WTC11 (cell line): ENCODE measurements at regions not wholly inside any gene's neighbourhood (a gene's known extent, or its start where the extent isn't known, plus 50 kb on each side); places are given as distances from the start of the nearest gene placed in this dataset.

ENCODE experiments used
- ATAC-seq: fragments of 200-7000 bp; cut with Tn5 transposase; 2 replicates; pipeline ENCODE4 v1.10.0; 2021; ENCODE audit warnings: mild to moderate bottlenecking, moderate library complexity
- CTCF ChIA-PET: fragments of 300-600 bp; sonication (Branson Sonifier 250); formaldehyde crosslinking; loops from one replicate; lab custom pipeline; 2021; ENCODE audit warnings: antibody characterized with exemption; lab: Charles Lee
- POLR2A ChIA-PET: fragments of 350-600 bp; sonication (Branson Sonifier 250); formaldehyde crosslinking; loops from one replicate; lab custom pipeline; 2021; ENCODE audit warnings: antibody characterized with exemption; lab: Charles Lee
- DNase-seq: peaks from one replicate; pipeline ENCODE4 v3.0.0; 2021; ENCODE audit warnings: low spot score
- H3K27ac Mint-ChIP-seq: 2 replicates; pipeline ENCODE4 v1.8.0; 2021; ENCODE audit warnings: mixed read lengths
- H3K27me3 Mint-ChIP-seq: 2 replicates; pipeline ENCODE4 v1.8.0; 2021; ENCODE audit warnings: low read depth, mild to moderate bottlenecking, moderate library complexity, mixed read lengths
- H3K36me3 Mint-ChIP-seq: 2 replicates; pipeline ENCODE4 v1.8.0; 2021; ENCODE audit warnings: mixed read lengths
- H3K4me1 Mint-ChIP-seq: 2 replicates; pipeline ENCODE4 v1.8.0; 2022; ENCODE audit warnings: mixed read lengths
- H3K4me3 Mint-ChIP-seq: 2 replicates; pipeline ENCODE4 v1.8.0; 2021; ENCODE audit warnings: mild to moderate bottlenecking, moderate library complexity, mixed read lengths
- H3K9me3 Mint-ChIP-seq: 2 replicates; pipeline ENCODE4 v1.8.0; 2021; ENCODE audit warnings: mixed read lengths
- CBFB ChIP-seq: sonication (generic); formaldehyde crosslinking; IDR thresholded peaks from 2 replicates; pipeline ENCODE4 v1.8.1; 2022; ENCODE audit warnings: mild to moderate bottlenecking, low read depth, missing genetic modification reagents
- ELF4 ChIP-seq: sonication (generic); formaldehyde crosslinking; IDR thresholded peaks from 2 replicates; pipeline ENCODE4 v1.8.1; 2022; ENCODE audit warnings: low read depth, mild to moderate bottlenecking, moderate library complexity, missing genetic modification reagents
- ETV6 ChIP-seq: sonication (generic); formaldehyde crosslinking; IDR thresholded peaks from 2 replicates; pipeline ENCODE4 v1.8.1; 2022; ENCODE audit warnings: mild to moderate bottlenecking, missing genetic modification reagents
- FOXJ3 ChIP-seq: sonication (generic); formaldehyde crosslinking; IDR thresholded peaks from 2 replicates; pipeline ENCODE4 v1.9.0; 2021; ENCODE audit warnings: missing genetic modification reagents, mild to moderate bottlenecking, borderline replicate concordance
- FOXK1 ChIP-seq: sonication (generic); formaldehyde crosslinking; IDR thresholded peaks from 2 replicates; pipeline ENCODE4 v1.8.0; 2022; ENCODE audit warnings: mild to moderate bottlenecking, moderate library complexity, missing genetic modification reagents
- GABPB1 ChIP-seq: sonication (generic); formaldehyde crosslinking; IDR thresholded peaks from 2 replicates; pipeline ENCODE4 v1.8.1; 2023; ENCODE audit warnings: mild to moderate bottlenecking, missing genetic modification reagents
- MYBL2 ChIP-seq: sonication (generic); formaldehyde crosslinking; IDR thresholded peaks from 2 replicates; pipeline ENCODE4 v1.8.1; 2023; ENCODE audit warnings: mild to moderate bottlenecking, moderate library complexity, missing genetic modification reagents
- NFATC4 ChIP-seq: fragments of 250-450 bp; sonication (Bioruptor Pico); IDR thresholded peaks from 2 replicates; pipeline ENCODE4 v1.9.0; 2021; ENCODE audit warnings: mild to moderate bottlenecking
- NR1H2 ChIP-seq: sonication (generic); formaldehyde crosslinking; IDR thresholded peaks from 2 replicates; pipeline ENCODE4 v1.9.0; 2021; ENCODE audit warnings: mild to moderate bottlenecking, moderate library complexity, missing genetic modification reagents
- NR2C2 ChIP-seq: sonication (generic); formaldehyde crosslinking; IDR thresholded peaks from 2 replicates; pipeline ENCODE4 v1.8.0; 2022; ENCODE audit warnings: mild to moderate bottlenecking, missing genetic modification reagents
- RORB ChIP-seq: fragments of 250-450 bp; sonication (Bioruptor Pico); IDR thresholded peaks from 2 replicates; pipeline ENCODE4 v1.9.0; 2021; ENCODE audit warnings: mild to moderate bottlenecking
- SMAD4 ChIP-seq: sonication (generic); formaldehyde crosslinking; IDR thresholded peaks from 2 replicates; pipeline ENCODE4 v1.8.0; 2022; ENCODE audit warnings: mild to moderate bottlenecking, missing genetic modification reagents
- TCF7 ChIP-seq: sonication (generic); formaldehyde crosslinking; IDR thresholded peaks from 2 replicates; pipeline ENCODE4 v1.8.0; 2022; ENCODE audit warnings: mild to moderate bottlenecking, low read depth, missing genetic modification reagents, moderate library complexity
- TEAD1 ChIP-seq: sonication (generic); formaldehyde crosslinking; IDR thresholded peaks from 2 replicates; pipeline ENCODE4 v1.8.0; 2022; ENCODE audit warnings: mild to moderate bottlenecking, missing genetic modification reagents
- ZNF263 ChIP-seq: sonication (generic); formaldehyde crosslinking; IDR thresholded peaks from 2 replicates; pipeline ENCODE4 v1.8.1; 2022; ENCODE audit warnings: low read depth, mild to moderate bottlenecking, moderate library complexity, missing genetic modification reagents
- ZNF317 ChIP-seq: sonication (generic); formaldehyde crosslinking; IDR thresholded peaks from 2 replicates; pipeline ENCODE4 v1.8.1; 2023; ENCODE audit warnings: low read depth, mild to moderate bottlenecking, moderate library complexity, missing genetic modification reagents, borderline replicate concordance
- ZNF671 ChIP-seq: fragments of 250-450 bp; sonication (Bioruptor Pico); IDR thresholded peaks from 2 replicates; pipeline ENCODE4 v1.8.0; 2021; ENCODE audit warnings: mild to moderate bottlenecking
- TF ChIP-seq, protein P1 (sequence below): sonication (generic); formaldehyde crosslinking; IDR thresholded peaks from 2 replicates; pipeline ENCODE4 v1.8.0; 2023; ENCODE audit warnings: mild to moderate bottlenecking, missing genetic modification reagents
- TF ChIP-seq, protein P2 (sequence below): sonication (generic); formaldehyde crosslinking; IDR thresholded peaks from 2 replicates; pipeline ENCODE4 v1.8.0; 2022; ENCODE audit warnings: mild to moderate bottlenecking, missing genetic modification reagents
- TF ChIP-seq, protein P3 (sequence below): fragments of 200-600 bp; IDR thresholded peaks from 2 replicates; pipeline ENCODE4 v1.8.0; 2022; ENCODE audit warnings: antibody characterized with exemption
- TF ChIP-seq, protein P4 (sequence below): sonication (generic); formaldehyde crosslinking; IDR thresholded peaks from 2 replicates; pipeline ENCODE4 v1.8.1; 2023; ENCODE audit warnings: mild to moderate bottlenecking, missing genetic modification reagents

DNA sequence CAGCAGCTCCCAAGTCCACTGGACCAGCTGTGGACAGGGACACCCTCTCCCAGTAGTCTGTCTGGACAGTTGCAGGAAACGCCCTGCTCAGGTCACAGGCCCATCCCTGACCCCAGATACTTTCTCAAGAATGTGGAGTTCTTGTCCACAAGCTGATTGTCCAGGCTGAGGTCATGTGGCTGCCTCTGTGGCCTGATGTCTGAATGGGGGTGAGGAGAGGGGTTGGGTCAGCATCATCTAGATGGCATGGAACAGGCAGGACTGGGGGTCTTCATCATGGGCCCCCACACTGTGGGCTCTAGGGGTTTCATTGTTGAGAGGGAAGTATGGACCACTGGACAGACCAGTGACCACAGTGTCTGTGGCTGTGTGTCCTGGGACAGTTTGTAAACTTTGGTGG is 1015.0 kb downstream of the TBC1D22A start:
- TF ChIP-seq NFATC4 (CRISPR knock-in tag) = no peak
- TF ChIP-seq ZNF671 (CRISPR knock-in tag) = no peak
- TF ChIP-seq, protein P1, sequence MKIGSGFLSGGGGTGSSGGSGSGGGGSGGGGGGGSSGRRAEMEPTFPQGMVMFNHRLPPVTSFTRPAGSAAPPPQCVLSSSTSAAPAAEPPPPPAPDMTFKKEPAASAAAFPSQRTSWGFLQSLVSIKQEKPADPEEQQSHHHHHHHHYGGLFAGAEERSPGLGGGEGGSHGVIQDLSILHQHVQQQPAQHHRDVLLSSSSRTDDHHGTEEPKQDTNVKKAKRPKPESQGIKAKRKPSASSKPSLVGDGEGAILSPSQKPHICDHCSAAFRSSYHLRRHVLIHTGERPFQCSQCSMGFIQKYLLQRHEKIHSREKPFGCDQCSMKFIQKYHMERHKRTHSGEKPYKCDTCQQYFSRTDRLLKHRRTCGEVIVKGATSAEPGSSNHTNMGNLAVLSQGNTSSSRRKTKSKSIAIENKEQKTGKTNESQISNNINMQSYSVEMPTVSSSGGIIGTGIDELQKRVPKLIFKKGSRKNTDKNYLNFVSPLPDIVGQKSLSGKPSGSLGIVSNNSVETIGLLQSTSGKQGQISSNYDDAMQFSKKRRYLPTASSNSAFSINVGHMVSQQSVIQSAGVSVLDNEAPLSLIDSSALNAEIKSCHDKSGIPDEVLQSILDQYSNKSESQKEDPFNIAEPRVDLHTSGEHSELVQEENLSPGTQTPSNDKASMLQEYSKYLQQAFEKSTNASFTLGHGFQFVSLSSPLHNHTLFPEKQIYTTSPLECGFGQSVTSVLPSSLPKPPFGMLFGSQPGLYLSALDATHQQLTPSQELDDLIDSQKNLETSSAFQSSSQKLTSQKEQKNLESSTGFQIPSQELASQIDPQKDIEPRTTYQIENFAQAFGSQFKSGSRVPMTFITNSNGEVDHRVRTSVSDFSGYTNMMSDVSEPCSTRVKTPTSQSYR = no peak
- TF ChIP-seq ZNF317 (CRISPR knock-in tag) = no peak
- TF ChIP-seq, protein P2, sequence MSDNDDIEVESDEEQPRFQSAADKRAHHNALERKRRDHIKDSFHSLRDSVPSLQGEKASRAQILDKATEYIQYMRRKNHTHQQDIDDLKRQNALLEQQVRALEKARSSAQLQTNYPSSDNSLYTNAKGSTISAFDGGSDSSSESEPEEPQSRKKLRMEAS (CRISPR knock-in tag) = no peak
- no peak for TF ChIP-seq FOXJ3 (CRISPR knock-in tag)
- TF ChIP-seq GABPB1 = no peak
- TF ChIP-seq FOXK1 (CRISPR knock-in tag) = no peak
- no peak for TF ChIP-seq CBFB (CRISPR knock-in tag)
- TF ChIP-seq SMAD4 (CRISPR knock-in tag) = no peak
- TF ChIP-seq, protein P3, sequence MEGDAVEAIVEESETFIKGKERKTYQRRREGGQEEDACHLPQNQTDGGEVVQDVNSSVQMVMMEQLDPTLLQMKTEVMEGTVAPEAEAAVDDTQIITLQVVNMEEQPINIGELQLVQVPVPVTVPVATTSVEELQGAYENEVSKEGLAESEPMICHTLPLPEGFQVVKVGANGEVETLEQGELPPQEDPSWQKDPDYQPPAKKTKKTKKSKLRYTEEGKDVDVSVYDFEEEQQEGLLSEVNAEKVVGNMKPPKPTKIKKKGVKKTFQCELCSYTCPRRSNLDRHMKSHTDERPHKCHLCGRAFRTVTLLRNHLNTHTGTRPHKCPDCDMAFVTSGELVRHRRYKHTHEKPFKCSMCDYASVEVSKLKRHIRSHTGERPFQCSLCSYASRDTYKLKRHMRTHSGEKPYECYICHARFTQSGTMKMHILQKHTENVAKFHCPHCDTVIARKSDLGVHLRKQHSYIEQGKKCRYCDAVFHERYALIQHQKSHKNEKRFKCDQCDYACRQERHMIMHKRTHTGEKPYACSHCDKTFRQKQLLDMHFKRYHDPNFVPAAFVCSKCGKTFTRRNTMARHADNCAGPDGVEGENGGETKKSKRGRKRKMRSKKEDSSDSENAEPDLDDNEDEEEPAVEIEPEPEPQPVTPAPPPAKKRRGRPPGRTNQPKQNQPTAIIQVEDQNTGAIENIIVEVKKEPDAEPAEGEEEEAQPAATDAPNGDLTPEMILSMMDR = no peak
- no peak for TF ChIP-seq ELF4 (CRISPR knock-in tag)
- no peak for TF ChIP-seq NR2C2
- TF ChIP-seq TEAD1 (CRISPR knock-in tag) = no peak
- TF ChIP-seq MYBL2 (CRISPR knock-in tag) = no peak
- TF ChIP-seq TCF7 (CRISPR knock-in tag) = no peak
- TF ChIP-seq, protein P4, sequence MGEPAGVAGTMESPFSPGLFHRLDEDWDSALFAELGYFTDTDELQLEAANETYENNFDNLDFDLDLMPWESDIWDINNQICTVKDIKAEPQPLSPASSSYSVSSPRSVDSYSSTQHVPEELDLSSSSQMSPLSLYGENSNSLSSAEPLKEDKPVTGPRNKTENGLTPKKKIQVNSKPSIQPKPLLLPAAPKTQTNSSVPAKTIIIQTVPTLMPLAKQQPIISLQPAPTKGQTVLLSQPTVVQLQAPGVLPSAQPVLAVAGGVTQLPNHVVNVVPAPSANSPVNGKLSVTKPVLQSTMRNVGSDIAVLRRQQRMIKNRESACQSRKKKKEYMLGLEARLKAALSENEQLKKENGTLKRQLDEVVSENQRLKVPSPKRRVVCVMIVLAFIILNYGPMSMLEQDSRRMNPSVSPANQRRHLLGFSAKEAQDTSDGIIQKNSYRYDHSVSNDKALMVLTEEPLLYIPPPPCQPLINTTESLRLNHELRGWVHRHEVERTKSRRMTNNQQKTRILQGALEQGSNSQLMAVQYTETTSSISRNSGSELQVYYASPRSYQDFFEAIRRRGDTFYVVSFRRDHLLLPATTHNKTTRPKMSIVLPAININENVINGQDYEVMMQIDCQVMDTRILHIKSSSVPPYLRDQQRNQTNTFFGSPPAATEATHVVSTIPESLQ (CRISPR knock-in tag) = no peak
- TF ChIP-seq NR1H2 (CRISPR knock-in tag) = no peak
- TF ChIP-seq RORB (CRISPR knock-in tag) = no peak
- peaks cover 26% of the 10 kb centered on the region for H3K4me1 Mint-ChIP-seq
- no peaks in the 10 kb centered on the region for H3K36me3 Mint-ChIP-seq
- ChIA-PET CTCF (no interaction called here), POLR2A (no interaction called here)
- H3K27ac Mint-ChIP-seq = no peak overlapping the region
- H3K4me3 Mint-ChIP-seq = no peak overlapping the region
- no peak for ATAC-seq
- H3K27me3 Mint-ChIP-seq = no peaks in the 10 kb centered on the region
- no peak for DNase-seq
- peaks cover 7% of the 10 kb centered on the region; the same call in 1 of the 2 replicates for H3K9me3 Mint-ChIP-seq

DNA sequence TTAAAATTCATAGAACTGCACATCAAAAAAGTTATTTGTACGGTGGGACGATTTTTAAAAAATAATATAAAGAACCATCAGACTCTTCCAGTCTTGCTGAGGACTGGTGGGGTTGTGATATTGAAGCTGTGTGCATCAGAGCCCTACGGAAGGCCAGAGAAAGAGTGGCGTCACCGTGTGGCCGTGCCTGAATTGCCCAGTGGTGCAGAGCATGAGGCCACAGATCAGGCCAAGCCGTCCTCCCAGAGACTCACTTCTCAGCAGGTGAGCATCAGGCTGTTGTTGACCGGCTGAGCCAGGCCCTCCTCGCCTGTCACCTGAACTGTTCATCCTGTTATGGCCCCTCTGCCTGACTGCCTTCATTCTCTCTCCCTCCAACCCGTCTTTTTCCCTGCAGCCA is 1013.9 kb downstream of the TBC1D22A start:
- DNase-seq (peak; percentile 58), ATAC-seq (peak; percentile 93)
- peaks cover 6% of the 10 kb centered on the region for H3K9me3 Mint-ChIP-seq
- ChIA-PET POLR2A (no interaction called here), CTCF (interaction anchor here (0.6 to 1.2 kb wide), 5 partner anchors 32 to 142 kb away, joined by 3 to 5 read pairs (median 3); no protein-coding TSS in a partner anchor)
- TF ChIP-seq ETV6 (CRISPR knock-in tag) = no peak
- peak; percentile 91 for TF ChIP-seq ZNF263 (CRISPR knock-in tag)
- H3K27me3 Mint-ChIP-seq = no peaks in the 10 kb centered on the region
- H3K36me3 Mint-ChIP-seq = no peaks in the 10 kb centered on the region
- H3K4me3 Mint-ChIP-seq = no peak overlapping the region
- H3K4me1 Mint-ChIP-seq = peaks cover 26% of the 10 kb centered on the region
- no peak overlapping the region for H3K27ac Mint-ChIP-seq
